SK-N-SH (cell line): ENCODE measurements at regions not wholly inside any gene's neighbourhood (a gene's known extent, or its start where the extent isn't known, plus 50 kb on each side); places are given as distances from the start of the nearest gene placed in this dataset.
A peak's percentile ranks its signal among the peaks of the same experiment; 100 is the strongest.

Experiments used
- CTCF ChIA-PET: fragments of 300-600, 350-600 bp; formaldehyde crosslinking; extraction: SDS; loops from one replicate; lab custom pipeline; 2021; lab: Yijun Ruan, JAX
- POLR2A ChIA-PET: fragments of 350-600 bp; sonication (Branson Sonifier 250); formaldehyde crosslinking; extraction: SDS; loops from one replicate; lab custom pipeline; 2020; ENCODE audit warnings: antibody characterized with exemption, inconsistent platforms; lab: Yijun Ruan, JAX
- DNase-seq: peaks from one replicate; pipeline ENCODE4 v3.0.0; 2012
- H2AFZ ChIP-seq: fragments of 200-600 bp; sonication (generic); 2 replicates; pipeline ENCODE4 v1.8.1; 2016; ENCODE audit warnings: antibody characterized with exemption, mild to moderate bottlenecking, low read depth
- H3F3A ChIP-seq: fragments of 200-600 bp; sonication (generic); replicated peaks from 2 replicates; pipeline ENCODE3; 2016; ENCODE audit warnings: antibody characterized with exemption, mild to moderate bottlenecking; ENCODE audit not compliant: insufficient read depth
- H3K27ac ChIP-seq, 2 experiments: fragments of 200-500 bp in 1 of 2; fragments of 200-600 bp in 1 of 2; sonication (Bioruptor generic) in 1 of 2; sonication (generic), shearing (Covaris generic) in 1 of 2; 2 replicates each; pipeline versions ENCODE4 v1.5.1 to v1.6.1; 2014 to 2016; ENCODE audit warnings: low read depth in 2 of 2, inconsistent platforms in 1 of 2, low read length in 1 of 2, mild to moderate bottlenecking in 1 of 2, mixed read lengths in 1 of 2
- H3K27me3 ChIP-seq: fragments of 200-600 bp; sonication (generic), shearing (Covaris generic); 2 replicates; pipeline ENCODE4 v1.6.1; 2016; ENCODE audit warnings: mixed run types; ENCODE audit not compliant: insufficient read depth
- H3K36me3 ChIP-seq, 2 experiments: fragments of 200-500 bp in 1 of 2; fragments of 200-600 bp in 1 of 2; sonication (Bioruptor generic) in 1 of 2; sonication (generic) in 1 of 2; replicated peaks in 1 of 2; 2 replicates each; pipeline versions ENCODE3 to v1.5.1; 2014 to 2016; ENCODE audit warnings: low read length in 1 of 2, mild to moderate bottlenecking in 1 of 2; ENCODE audit not compliant: insufficient read depth in 2 of 2, control insufficient read depth in 1 of 2
- H3K4me1 ChIP-seq, 2 experiments: fragments of 200-500 bp in 1 of 2; fragments of 200-600 bp in 1 of 2; sonication (Bioruptor generic) in 1 of 2; sonication (generic), shearing (Covaris generic) in 1 of 2; 2 replicates each; pipeline versions ENCODE4 v1.5.1 to v1.6.1; 2014 to 2016; ENCODE audit warnings: low read depth in 1 of 2, low read length in 1 of 2, mixed run types in 1 of 2; ENCODE audit not compliant: insufficient read depth in 2 of 2, control insufficient read depth in 1 of 2
- H3K4me2 ChIP-seq: fragments of 200-600 bp; sonication (generic), shearing (Covaris generic); 2 replicates; pipeline ENCODE4 v1.6.1; 2017; ENCODE audit warnings: mixed run types
- H3K4me3 ChIP-seq, 2 experiments: fragments of 200-500 bp in 1 of 2; fragments of 200-600 bp in 1 of 2; sonication (Bioruptor generic) in 1 of 2; sonication (generic), shearing (Covaris generic) in 1 of 2; 2 replicates each; pipeline versions ENCODE4 v1.5.1 to v1.8.1; 2014 to 2016; ENCODE audit warnings: low read depth in 2 of 2, inconsistent platforms in 1 of 2, low read length in 1 of 2, mild to moderate bottlenecking in 1 of 2, mixed read lengths in 1 of 2, moderate library complexity in 1 of 2
- H3K79me2 ChIP-seq: fragments of 200-600 bp; sonication (generic); 2 replicates; pipeline ENCODE4 v1.8.1; 2017; ENCODE audit warnings: mild to moderate bottlenecking; ENCODE audit not compliant: insufficient read depth
- H3K9ac ChIP-seq: fragments of 200-600 bp; sonication (generic); 2 replicates; pipeline ENCODE4 v1.6.1; 2017; ENCODE audit warnings: mixed run types
- H3K9me2 ChIP-seq: fragments of 200-600 bp; sonication (generic); 2 replicates; pipeline ENCODE4 v1.6.1; 2017; ENCODE audit warnings: mixed run types
- H3K9me3 ChIP-seq: fragments of 200-600 bp; sonication (generic); 2 replicates; pipeline ENCODE4 v1.6.1; 2017; ENCODE audit warnings: mixed run types, mild to moderate bottlenecking, moderate library complexity
- H4K20me1 ChIP-seq: fragments of 200-600 bp; sonication (generic); 2 replicates; pipeline ENCODE4 v1.6.1; 2017; ENCODE audit warnings: mild to moderate bottlenecking, mixed run types; ENCODE audit not compliant: insufficient read depth
- CHD2 ChIP-seq: fragments of 150-350 bp; IDR thresholded peaks from 2 replicates; pipeline ENCODE4 v1.6.1; 2018; ENCODE audit warnings: low read length; ENCODE audit not compliant: partially characterized antibody
- EZH2phosphoT487 ChIP-seq: fragments of 200-600 bp; sonication (generic); IDR thresholded peaks from 2 replicates; pipeline ENCODE4 v1.6.1; 2017; ENCODE audit warnings: low read depth, mixed run types, mild to moderate bottlenecking, antibody characterized with exemption, moderate library complexity, borderline replicate concordance
- FOXM1 ChIP-seq: IDR thresholded peaks from 2 replicates; pipeline ENCODE4 v1.4.0; 2012; ENCODE audit warnings: low read depth, mild to moderate bottlenecking
- GATA2 ChIP-seq: sonication (generic); formaldehyde crosslinking; IDR thresholded peaks from 2 replicates; pipeline ENCODE4 v1.5.0; 2020; ENCODE audit warnings: mild to moderate bottlenecking, missing genetic modification reagents
- MEF2A ChIP-seq: IDR thresholded peaks from 2 replicates; pipeline ENCODE4 v1.4.0; 2012; ENCODE audit warnings: low read depth, borderline replicate concordance
- NFIC ChIP-seq: IDR thresholded peaks from 2 replicates; pipeline ENCODE4 v1.4.0; 2012; ENCODE audit warnings: borderline replicate concordance
- RCOR1 ChIP-seq: fragments of 150-350 bp; IDR thresholded peaks from 2 replicates; pipeline ENCODE4 v1.6.1; 2017; ENCODE audit warnings: antibody characterized with exemption, low read length
- RFX5 ChIP-seq: IDR thresholded peaks from 2 replicates; pipeline ENCODE4 v1.6.1; 2012; ENCODE audit warnings: mild to moderate bottlenecking, improper control_type of control experiment, low read length
- RXRA ChIP-seq: IDR thresholded peaks from 2 replicates; pipeline ENCODE4 v1.4.0; 2012; ENCODE audit warnings: low read depth, mild to moderate bottlenecking, borderline replicate concordance
- SMC3 ChIP-seq: IDR thresholded peaks from 2 replicates; pipeline ENCODE4 v1.6.1; 2012; ENCODE audit warnings: low read depth, low read length, improper control_type of control experiment
- TAF1 ChIP-seq: IDR thresholded peaks from 2 replicates; pipeline ENCODE4 v1.6.1; 2012; ENCODE audit warnings: low read depth, mild to moderate bottlenecking, low read length, moderate library complexity, borderline replicate concordance
- TCF12 ChIP-seq: IDR thresholded peaks from 2 replicates; pipeline ENCODE4 v1.4.0; 2012
- YY1 ChIP-seq: IDR thresholded peaks from 2 replicates; pipeline ENCODE4 v1.4.0; 2012; ENCODE audit warnings: low read depth, mild to moderate bottlenecking
- WGBS: methylation state at CpG from one replicate; pipeline ENCODE4 v1.1.6; 2017; ENCODE audit warnings: low lambda C conversion rate; 5-methylcytosine and 5-hydroxymethylcytosine counted together
- TF ChIP-seq, protein P1 (sequence below): IDR thresholded peaks from 2 replicates; pipeline ENCODE4 v1.4.0; 2012; ENCODE audit warnings: low read depth, borderline replicate concordance
- TF ChIP-seq, protein P2 (sequence below): IDR thresholded peaks from 2 replicates; pipeline ENCODE4 v1.4.0; 2012; ENCODE audit warnings: low read depth

DNA sequence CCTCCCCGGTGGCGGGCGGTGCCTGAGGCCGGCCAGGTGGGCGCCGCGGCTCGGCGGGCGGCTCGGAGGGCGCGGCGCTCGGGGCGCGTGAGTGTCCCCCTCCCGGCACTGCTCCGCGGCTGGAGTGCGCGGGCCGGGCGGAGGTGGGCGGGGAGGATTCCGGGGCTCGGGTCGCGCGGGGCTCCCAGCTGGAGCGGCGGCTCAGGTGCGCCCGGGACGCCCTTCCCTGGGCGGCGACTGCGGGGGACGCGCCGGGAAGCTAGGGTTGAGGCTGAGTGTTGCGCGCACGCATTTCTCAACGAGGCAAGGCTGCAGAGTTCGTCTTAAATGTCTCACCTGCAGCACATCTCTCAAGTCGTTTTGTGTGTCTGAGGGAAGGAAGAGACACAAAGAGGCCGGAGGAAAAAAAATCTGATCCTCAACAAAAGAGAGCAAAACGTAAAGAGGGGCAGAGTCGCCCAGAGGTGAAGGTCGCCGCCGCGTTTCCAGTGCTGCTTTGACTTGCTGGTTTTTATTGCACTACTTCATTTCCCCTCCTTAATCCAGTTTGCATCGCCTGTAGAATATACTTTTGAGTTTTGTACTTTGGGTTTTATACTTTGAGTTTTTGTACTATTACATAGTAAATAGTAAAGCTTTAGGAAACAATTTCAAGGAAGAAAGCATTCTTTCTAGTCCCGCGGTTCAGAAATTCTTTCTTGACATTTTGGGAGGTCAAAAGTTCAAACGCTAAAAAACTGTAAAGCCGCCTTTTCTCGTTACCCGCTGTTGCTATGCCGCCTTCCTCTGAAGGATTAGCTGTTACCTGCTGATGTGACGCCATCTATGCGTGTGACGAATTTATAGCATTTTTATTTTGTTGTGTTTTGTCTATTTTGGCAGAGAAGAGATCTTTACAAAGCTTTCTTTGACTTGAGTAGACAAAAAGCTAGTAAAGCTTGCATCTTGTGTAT is 106.5 kb upstream of the STOX2 start:
- H3K79me2 ChIP-seq = no peaks in the 10 kb centered on the region
- DNase-seq = no peak
- no peaks in the 10 kb centered on the region for H3K9me2 ChIP-seq
- H3K27me3 ChIP-seq = peaks cover 23% of the 10 kb centered on the region
- WGBS = 68% methylated on average over 23 of the region's 65 CpGs
- TF ChIP-seq YY1 = no peak
- no peak for TF ChIP-seq FOXM1
- TF ChIP-seq TAF1 = no peak
- no peak for TF ChIP-seq RFX5
- no peak for TF ChIP-seq TCF12
- TF ChIP-seq EZH2phosphoT487 = no peak
- TF ChIP-seq, protein P1, sequence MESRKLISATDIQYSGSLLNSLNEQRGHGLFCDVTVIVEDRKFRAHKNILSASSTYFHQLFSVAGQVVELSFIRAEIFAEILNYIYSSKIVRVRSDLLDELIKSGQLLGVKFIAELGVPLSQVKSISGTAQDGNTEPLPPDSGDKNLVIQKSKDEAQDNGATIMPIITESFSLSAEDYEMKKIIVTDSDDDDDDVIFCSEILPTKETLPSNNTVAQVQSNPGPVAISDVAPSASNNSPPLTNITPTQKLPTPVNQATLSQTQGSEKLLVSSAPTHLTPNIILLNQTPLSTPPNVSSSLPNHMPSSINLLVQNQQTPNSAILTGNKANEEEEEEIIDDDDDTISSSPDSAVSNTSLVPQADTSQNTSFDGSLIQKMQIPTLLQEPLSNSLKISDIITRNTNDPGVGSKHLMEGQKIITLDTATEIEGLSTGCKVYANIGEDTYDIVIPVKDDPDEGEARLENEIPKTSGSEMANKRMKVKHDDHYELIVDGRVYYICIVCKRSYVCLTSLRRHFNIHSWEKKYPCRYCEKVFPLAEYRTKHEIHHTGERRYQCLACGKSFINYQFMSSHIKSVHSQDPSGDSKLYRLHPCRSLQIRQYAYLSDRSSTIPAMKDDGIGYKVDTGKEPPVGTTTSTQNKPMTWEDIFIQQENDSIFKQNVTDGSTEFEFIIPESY = no peak
- no peak for TF ChIP-seq CHD2
- TF ChIP-seq RCOR1 = no peak
- TF ChIP-seq MEF2A = no peak
- TF ChIP-seq GATA2 (CRISPR knock-in tag) = no peak
- TF ChIP-seq, protein P2, sequence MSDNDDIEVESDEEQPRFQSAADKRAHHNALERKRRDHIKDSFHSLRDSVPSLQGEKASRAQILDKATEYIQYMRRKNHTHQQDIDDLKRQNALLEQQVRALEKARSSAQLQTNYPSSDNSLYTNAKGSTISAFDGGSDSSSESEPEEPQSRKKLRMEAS = no peak
- no peak for TF ChIP-seq SMC3
- no peak for TF ChIP-seq NFIC
- no peak for TF ChIP-seq RXRA
- H3K9ac ChIP-seq = no peak overlapping the region
- no peaks in the 10 kb centered on the region for H3K36me3 ChIP-seq
- no peak overlapping the region for H3K4me2 ChIP-seq
- ChIA-PET CTCF (interaction anchor here (0.7 to 0.8 kb wide), 2 partner anchors 29 to 302 kb away, joined by 3 read pairs; no protein-coding TSS in a partner anchor), POLR2A (no interaction called here)
- peak overlapping the region in 1 of 2 experiments; percentile 48; a peak in 1 of 4 replicates for H3K4me3 ChIP-seq
- H3F3A ChIP-seq = no peaks in the 10 kb centered on the region
- no peaks in the 10 kb centered on the region for H3K9me3 ChIP-seq
- no peak overlapping the region for H2AFZ ChIP-seq
- no peaks in the 10 kb centered on the region; a peak in 1 of 4 replicates for H3K4me1 ChIP-seq
- no peaks in the 10 kb centered on the region for H4K20me1 ChIP-seq
- H3K27ac ChIP-seq = no peak overlapping the region
